Activated T-helper 2 cell treated with anti-CD3 and anti-CD28 coated beads, Interferon-gamma antibody, Interleukin-2, Interleukin-4, amounts not matched to agents 10 μg/mL and 5 μg/mL and 100 μg/mL, durations not matched to agents 14 hours and 24 hours and 36 hours (primary cell): ENCODE measurements at regions not wholly inside any gene's neighbourhood (a gene's known extent, or its start where the extent isn't known, plus 50 kb on each side); places are given as distances from the start of the nearest gene placed in this dataset.
"Not testable (repeated sequence)": the region's sequence is repeated elsewhere in the genome, so short reads cannot be mapped to it uniquely, and the experiment has no call there.

Experiments
- DNase-seq: peaks from one replicate; pipeline ENCODE4 v3.0.0; 2021; ENCODE audit warnings: low spot score
- H3K27ac Mint-ChIP-seq: one replicate; pipeline ENCODE4 v1.8.0; 2021; ENCODE audit warnings: mixed read lengths
- H3K27me3 Mint-ChIP-seq: one replicate; pipeline ENCODE4 v1.8.0; 2021; ENCODE audit warnings: low read depth, mixed read lengths
- H3K36me3 Mint-ChIP-seq: one replicate; pipeline ENCODE4 v1.8.0; 2021; ENCODE audit warnings: low read depth, mixed read lengths
- H3K4me1 Mint-ChIP-seq: one replicate; pipeline ENCODE4 v1.8.0; 2021; ENCODE audit warnings: low read depth, mixed read lengths
- H3K4me3 Mint-ChIP-seq: one replicate; pipeline ENCODE4 v1.8.0; 2021; ENCODE audit warnings: low read depth, mild to moderate bottlenecking, moderate library complexity, mixed read lengths
- H3K9me3 Mint-ChIP-seq: one replicate; pipeline ENCODE4 v1.8.0; 2021; ENCODE audit warnings: mixed read lengths
- intact Hi-C: fragments of 100-400 bp; cut with micrococcal nuclease; formaldehyde crosslinking; loops from one replicate; pipeline ENCODE4 v1.15.1; 2023

GRCh38 chr6:56786256-56786655 is 143.6 kb upstream of the DST start:
- Mint-ChIP-seq H3K4me3 (no peak overlapping the region), H3K27ac (no peak overlapping the region), H3K27me3 (peaks cover 3% of the 10 kb centered on the region), H3K36me3 (no peaks in the 10 kb centered on the region), H3K9me3 (peaks cover 4% of the 10 kb centered on the region), H3K4me1 (no peaks in the 10 kb centered on the region)
- intact Hi-C loops, result no loop called here
- no peak for DNase-seq

DNA sequence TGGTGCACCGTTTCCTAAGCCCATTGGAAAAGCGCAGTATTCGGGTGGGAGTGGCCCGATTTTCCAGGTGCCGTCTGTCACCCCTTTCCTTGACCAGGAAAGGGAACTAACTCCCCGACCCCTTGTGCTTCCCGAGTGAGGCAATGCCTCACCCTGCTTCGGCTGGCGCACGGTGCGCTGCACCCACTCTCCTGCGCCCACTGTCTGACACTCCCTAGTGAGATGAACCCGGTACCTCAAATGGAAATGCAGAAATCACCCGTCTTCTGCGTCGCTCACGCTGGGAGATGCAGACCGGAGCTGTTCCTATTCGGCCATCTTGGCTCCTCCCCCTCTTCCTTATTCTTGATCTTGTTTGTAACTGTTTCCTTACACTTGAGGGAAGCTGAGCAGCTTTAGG is 142.8 kb upstream of the DST start:
- H3K4me1 Mint-ChIP-seq, intact Hi-C loops, DNase-seq, H3K27ac Mint-ChIP-seq, H3K9me3 Mint-ChIP-seq, H3K27me3 Mint-ChIP-seq, H3K4me3 Mint-ChIP-seq, H3K36me3 Mint-ChIP-seq: not testable (repeated sequence)

- H3K27ac Mint-ChIP-seq, H3K9me3 Mint-ChIP-seq, H3K4me3 Mint-ChIP-seq, H3K27me3 Mint-ChIP-seq, H3K36me3 Mint-ChIP-seq, intact Hi-C loops, DNase-seq, H3K4me1 Mint-ChIP-seq: not testable (repeated sequence)
These were observed 137.4 kb upstream of the DST start for GRCh38 chr6:56780109-56780508.

DNA sequence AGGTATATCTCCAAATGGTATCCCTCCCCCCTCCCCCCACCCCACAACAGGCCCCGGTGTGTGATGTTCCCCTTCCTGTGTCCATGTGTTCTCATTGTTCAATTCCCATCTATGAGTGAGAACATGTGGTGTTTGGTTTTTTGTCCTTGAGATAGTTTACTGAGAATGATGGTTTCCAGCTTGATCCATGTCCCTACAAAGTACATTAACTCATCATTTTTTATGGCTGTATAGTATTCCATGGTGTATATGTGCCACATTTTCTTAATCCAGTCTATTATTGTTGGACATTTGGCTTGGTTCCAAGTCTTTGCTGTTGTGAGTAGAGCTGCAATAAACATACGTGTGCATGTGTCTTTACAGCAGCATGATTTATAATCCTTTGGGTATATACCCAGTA is 135.8 kb upstream of the DST start:
- intact Hi-C loops, H3K4me1 Mint-ChIP-seq, H3K4me3 Mint-ChIP-seq, H3K27me3 Mint-ChIP-seq, DNase-seq, H3K9me3 Mint-ChIP-seq, H3K27ac Mint-ChIP-seq, H3K36me3 Mint-ChIP-seq: not testable (repeated sequence)

GRCh38 chr6:56775498-56776166 is 132.9 kb upstream of the DST start:
- Mint-ChIP-seq H3K4me1 (no peaks in the 10 kb centered on the region), H3K4me3 (no peak overlapping the region), H3K36me3 (no peaks in the 10 kb centered on the region), H3K27ac (no peak overlapping the region), H3K9me3 (no peaks in the 10 kb centered on the region), H3K27me3 (no peaks in the 10 kb centered on the region)
- intact Hi-C loops, result no loop called here
- no peak for DNase-seq

DNA sequence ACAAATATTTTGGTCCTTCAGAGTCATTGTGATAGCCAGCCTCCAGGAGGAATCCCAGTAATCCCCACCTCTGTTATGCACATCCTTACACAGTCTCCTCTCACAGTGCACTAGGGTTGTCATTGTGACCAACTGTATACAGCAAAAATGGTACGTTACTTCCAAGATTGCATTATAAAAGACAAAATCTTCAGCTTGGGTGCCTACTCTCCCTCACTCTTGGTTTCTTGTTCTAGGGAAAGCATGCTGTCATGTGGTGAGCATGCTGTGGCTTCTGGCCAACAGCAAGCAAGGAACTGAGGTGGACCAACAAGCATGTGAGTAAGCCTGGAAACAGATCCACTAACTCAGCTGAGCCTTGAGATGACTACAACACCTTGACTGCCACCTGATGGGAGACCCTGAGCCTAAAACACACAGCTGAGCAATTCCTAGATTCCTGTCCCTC is 130.1 kb upstream of the DST start:
- Mint-ChIP-seq H3K36me3 (no peaks in the 10 kb centered on the region), H3K4me3 (no peak overlapping the region), H3K27ac (no peak overlapping the region), H3K4me1 (no peaks in the 10 kb centered on the region), H3K9me3 (no peaks in the 10 kb centered on the region), H3K27me3 (no peaks in the 10 kb centered on the region)
- no peak for DNase-seq
- intact Hi-C loops, result no loop called here

- Mint-ChIP-seq H3K27ac (no peak overlapping the region), H3K27me3 (no peaks in the 10 kb centered on the region), H3K4me1 (no peaks in the 10 kb centered on the region), H3K36me3 (no peaks in the 10 kb centered on the region), H3K9me3 (no peaks in the 10 kb centered on the region), H3K4me3 (no peak overlapping the region)
- intact Hi-C loops, result no loop called here
- no peak for DNase-seq
These were observed 129.4 kb upstream of the DST start for GRCh38 chr6:56771929-56772607.

DNA sequence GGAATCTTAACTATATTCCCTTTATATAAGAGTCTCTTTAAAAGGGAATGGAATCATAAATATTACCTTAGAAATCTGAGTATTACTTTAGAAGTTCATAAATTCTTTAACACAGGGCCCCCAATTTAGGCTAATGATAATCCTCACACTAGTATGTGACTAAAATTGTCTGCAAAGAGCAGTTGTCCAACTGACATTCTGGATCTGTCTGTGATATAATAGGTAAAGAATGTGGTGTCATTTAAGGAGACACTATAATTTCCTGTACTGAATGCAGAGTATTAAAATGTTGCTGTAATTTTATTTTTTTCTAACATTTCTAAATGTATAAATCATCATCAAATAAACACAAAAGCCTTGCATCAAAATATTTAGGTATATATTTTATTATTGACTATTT is 128.5 kb upstream of the DST start:
- no peaks in the 10 kb centered on the region for H3K36me3 Mint-ChIP-seq
- no peak for DNase-seq
- no peaks in the 10 kb centered on the region for H3K4me1 Mint-ChIP-seq
- H3K27ac Mint-ChIP-seq, result no peak overlapping the region
- H3K9me3 Mint-ChIP-seq, result no peaks in the 10 kb centered on the region
- no peaks in the 10 kb centered on the region for H3K27me3 Mint-ChIP-seq
- intact Hi-C loops, result no loop called here
- no peak overlapping the region for H3K4me3 Mint-ChIP-seq

- intact Hi-C loops, result no loop called here
- H3K4me1 Mint-ChIP-seq, result no peaks in the 10 kb centered on the region
These were observed 127.4 kb upstream of the DST start for GRCh38 chr6:56770011-56770520.

DNA sequence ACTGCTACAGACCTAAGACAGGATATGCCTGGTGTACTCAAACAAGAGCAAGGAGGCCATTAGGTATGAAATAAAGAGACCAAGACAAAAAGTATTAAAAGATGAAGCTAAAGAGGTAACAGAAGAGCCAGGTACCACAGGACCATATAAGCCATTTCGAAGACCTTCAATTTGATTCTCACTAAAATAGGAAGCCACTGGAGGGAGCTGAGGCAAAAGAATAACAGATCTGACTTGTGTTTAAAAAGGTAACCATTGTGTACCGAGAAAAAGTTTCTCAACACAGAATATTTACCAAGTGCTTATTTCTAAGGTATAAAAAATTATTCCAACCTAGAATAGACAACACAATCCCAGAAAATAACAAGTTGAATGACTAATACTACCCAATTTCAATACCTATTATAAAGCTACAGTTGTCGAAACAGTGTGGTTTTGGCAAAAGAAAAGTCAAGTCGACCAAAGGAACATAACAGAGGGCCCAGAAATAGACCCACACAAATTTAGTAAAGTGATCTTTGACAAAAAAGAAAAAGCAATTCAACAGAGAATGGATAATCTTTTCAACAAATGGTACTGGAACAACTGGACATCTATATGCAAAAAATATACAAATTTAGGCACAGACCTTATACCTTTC is 125.3 kb upstream of the DST start:
- Mint-ChIP-seq H3K36me3 (no peaks in the 10 kb centered on the region), H3K4me3 (no peak overlapping the region), H3K9me3 (no peaks in the 10 kb centered on the region), H3K27me3 (peaks cover 3% of the 10 kb centered on the region), H3K4me1 (no peaks in the 10 kb centered on the region), H3K27ac (no peak overlapping the region)
- intact Hi-C loops, result no loop called here
- no peak for DNase-seq

More at GRCh38 chr6:56770011-56770520, 127.4 kb upstream of the DST start:
- no peaks in the 10 kb centered on the region for H3K9me3 Mint-ChIP-seq
- H3K4me3 Mint-ChIP-seq, result no peak overlapping the region
- no peaks in the 10 kb centered on the region for H3K36me3 Mint-ChIP-seq
- no peak for DNase-seq
- H3K27ac Mint-ChIP-seq, result no peak overlapping the region
- H3K27me3 Mint-ChIP-seq, result peaks cover 3% of the 10 kb centered on the region

GRCh38 chr6:56767435-56767834 is 124.7 kb upstream of the DST start:
- Mint-ChIP-seq H3K4me3 (no peak overlapping the region), H3K27me3 (peaks cover 3% of the 10 kb centered on the region), H3K36me3 (no peaks in the 10 kb centered on the region), H3K27ac (no peak overlapping the region), H3K4me1 (no peaks in the 10 kb centered on the region), H3K9me3 (no peaks in the 10 kb centered on the region)
- no peak for DNase-seq
- intact Hi-C loops, result no loop called here

DNA sequence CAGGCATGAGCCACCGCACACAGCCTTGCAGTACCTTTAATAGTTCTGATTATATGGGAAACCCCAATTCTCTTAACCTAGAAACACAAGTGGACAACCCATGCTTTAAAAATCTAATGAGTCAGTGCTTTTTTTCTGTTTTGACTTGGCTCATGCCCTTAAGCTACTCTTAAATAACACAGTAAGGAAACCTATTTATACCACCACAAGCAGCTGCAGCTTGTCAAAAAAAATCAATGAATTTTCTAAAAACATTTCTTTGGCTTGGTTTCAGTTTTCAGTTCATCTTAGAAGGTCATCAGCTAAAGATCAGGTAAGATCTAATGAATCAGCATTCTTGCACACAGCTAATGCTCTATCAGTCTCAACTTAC is 124.1 kb upstream of the DST start:
- Mint-ChIP-seq H3K27me3 (peaks cover 3% of the 10 kb centered on the region), H3K9me3 (no peaks in the 10 kb centered on the region), H3K27ac (no peak overlapping the region), H3K36me3 (no peaks in the 10 kb centered on the region), H3K4me3 (no peak overlapping the region), H3K4me1 (no peaks in the 10 kb centered on the region)
- DNase-seq, result no peak
- intact Hi-C loops, result no loop called here

- Mint-ChIP-seq H3K9me3 (no peaks in the 10 kb centered on the region), H3K36me3 (no peaks in the 10 kb centered on the region), H3K27me3 (peaks cover 3% of the 10 kb centered on the region), H3K4me1 (no peaks in the 10 kb centered on the region), H3K27ac (no peak overlapping the region), H3K4me3 (no peak overlapping the region)
- intact Hi-C loops, result no loop called here
- DNase-seq, result no peak
These were observed 123.6 kb upstream of the DST start for GRCh38 chr6:56766139-56766805.
